Keratinocyte (primary cell): ENCODE measurements at regions not wholly inside any gene's neighbourhood (a gene's known extent, or its start where the extent isn't known, plus 50 kb on each side); places are given as distances from the start of the nearest gene placed in this dataset.

ENCODE experiments used
- DNase-seq: peaks from one replicate; pipeline ENCODE4 v3.0.0-alpha.2; 2011; ENCODE audit warnings: low read depth, missing footprints, low spot score
- FAIRE-seq: peaks from 2 replicates; lab custom pipeline; 2011; peaks lifted over from hg19 to GRCh38; lab: Jason Lieb, UNC
- H2AFZ ChIP-seq: 2 replicates; pipeline ENCODE4 v1.6.0; 2012; ENCODE audit warnings: low read length, control low read depth, inconsistent platforms; ENCODE audit not compliant: control insufficient read depth
- H3K27ac ChIP-seq: 2 replicates; pipeline ENCODE4 v1.5.1; 2011; ENCODE audit warnings: low read length; ENCODE audit not compliant: control insufficient read depth, insufficient read depth
- H3K27me3 ChIP-seq: 3 replicates; pipeline ENCODE4 v1.6.0; 2011; ENCODE audit warnings: low read length; ENCODE audit not compliant: control insufficient read depth, insufficient read depth; ENCODE audit errors: extremely low read depth
- H3K36me3 ChIP-seq, 2 experiments: 2 replicates in 1 of 2; 3 replicates in 1 of 2; pipeline ENCODE4 v1.5.1; 2011; ENCODE audit warnings: low read length in 2 of 2, mild to moderate bottlenecking in 1 of 2; ENCODE audit not compliant: control insufficient read depth in 2 of 2, insufficient read depth in 2 of 2; ENCODE audit errors: extremely low read depth in 1 of 2
- H3K4me1 ChIP-seq: 3 replicates; pipeline ENCODE4 v1.5.1; 2011; ENCODE audit warnings: low read length; ENCODE audit not compliant: control insufficient read depth, insufficient read depth; ENCODE audit errors: extremely low read depth
- H3K4me2 ChIP-seq: 3 replicates; pipeline ENCODE4 v1.6.0; 2011; ENCODE audit warnings: low read depth, low read length; ENCODE audit not compliant: control insufficient read depth, insufficient read depth; ENCODE audit errors: extremely low read depth
- H3K4me3 ChIP-seq, 3 experiments: fragments of 200-600 bp in 1 of 3; sonication (generic) in 1 of 3; 2 replicates in 2 of 3; 3 replicates in 1 of 3; pipeline ENCODE4 v1.5.1; 2011 to 2016; ENCODE audit warnings: low read length in 3 of 3, mild to moderate bottlenecking in 3 of 3, control low read depth in 2 of 3, inconsistent platforms in 1 of 3, low read depth in 1 of 3, mixed read lengths in 1 of 3, mixed run types in 1 of 3, moderate library complexity in 1 of 3; ENCODE audit not compliant: control insufficient read depth in 2 of 3, insufficient read depth in 2 of 3; ENCODE audit errors: extremely low read depth in 1 of 3
- H3K79me2 ChIP-seq: 2 replicates; pipeline ENCODE4 v1.6.0; 2012; ENCODE audit warnings: low read length; ENCODE audit not compliant: control insufficient read depth, insufficient read depth
- H3K9ac ChIP-seq: 3 replicates; pipeline ENCODE4 v1.6.0; 2011; ENCODE audit warnings: low read length; ENCODE audit not compliant: control insufficient read depth, insufficient read depth; ENCODE audit errors: extremely low read depth
- H3K9me1 ChIP-seq: 3 replicates; pipeline ENCODE4 v1.6.0; 2011; ENCODE audit warnings: low read length; ENCODE audit not compliant: control insufficient read depth, insufficient read depth; ENCODE audit errors: extremely low read depth
- H3K9me3 ChIP-seq: 2 replicates; pipeline ENCODE4 v1.5.1; 2012; ENCODE audit warnings: low read depth, low read length; ENCODE audit not compliant: control insufficient read depth
- H4K20me1 ChIP-seq: 3 replicates; pipeline ENCODE4 v1.6.0; 2011; ENCODE audit warnings: low read length; ENCODE audit not compliant: control insufficient read depth, insufficient read depth; ENCODE audit errors: extremely low read depth
- CTCF ChIP-seq, 3 experiments: IDR thresholded peaks in 1 of 3; conservative IDR thresholded peaks in 1 of 3; optimal IDR thresholded peaks in 1 of 3; 2 replicates in 2 of 3; 3 replicates in 1 of 3; pipeline versions ENCODE3 to v1.5.1; 2011; ENCODE audit warnings: low read length in 3 of 3, mild to moderate bottlenecking in 3 of 3, moderate library complexity in 2 of 3, control low read depth in 1 of 3, inconsistent platforms in 1 of 3; ENCODE audit not compliant: insufficient read depth in 2 of 3; ENCODE audit errors: extremely low read depth in 1 of 3
- EZH2 ChIP-seq: IDR thresholded peaks from one replicate; pipeline ENCODE4 v1.6.1; 2012; ENCODE audit warnings: inconsistent platforms, mild to moderate bottlenecking, low read length, moderate library complexity
- dilution Hi-C: fragments of 300-500 bp; cut with MboI; formaldehyde crosslinking; loops from one replicate; pipeline ENCODE4 v1.7.0; 2020; ENCODE audit warnings: low sequenced_read_pairs; ENCODE audit not compliant: extremely low pct_ligation_motif_present

GRCh38 chr3:178259703-178260102, 276.5 kb upstream of the KCNMB2 start:
- H3K9me1 ChIP-seq = no peaks in the 10 kb centered on the region
- no peaks in the 10 kb centered on the region for H3K4me1 ChIP-seq
- no peak overlapping the region for H2AFZ ChIP-seq
- H3K27me3 ChIP-seq = no peaks in the 10 kb centered on the region
- no peak for FAIRE-seq
- H3K4me3 ChIP-seq = no peak overlapping the region
- no peak for DNase-seq
- dilution Hi-C loops = no loop called here
- H3K79me2 ChIP-seq = no peaks in the 10 kb centered on the region
- H3K27ac ChIP-seq = no peak overlapping the region
- no peak for TF ChIP-seq EZH2
- no peak for TF ChIP-seq CTCF (optimal IDR thresholded peaks at IDR 0.05 in 1 of 3, IDR thresholded peaks at IDR 0.05 in 1 of 3, conservative IDR thresholded peaks at IDR 0.05 in 1 of 3; ENCODE audit: extremely low read depth in 1 of 3, insufficient read depth in 2 of 3, low read length in 3 of 3)
- no peaks in the 10 kb centered on the region for H3K9me3 ChIP-seq
- H3K9ac ChIP-seq = no peak overlapping the region
- no peak overlapping the region for H3K4me2 ChIP-seq
- no peaks in the 10 kb centered on the region for H3K36me3 ChIP-seq
- H4K20me1 ChIP-seq = no peaks in the 10 kb centered on the region

- Histone ChIP-seq H3K27ac (no peak overlapping the region), H3K4me1 (no peaks in the 10 kb centered on the region), H3K9me3 (no peaks in the 10 kb centered on the region), H3K9ac (no peak overlapping the region), H3K27me3 (no peaks in the 10 kb centered on the region), H4K20me1 (no peaks in the 10 kb centered on the region), H2AFZ (peak overlapping the region; percentile 33), H3K9me1 (no peaks in the 10 kb centered on the region), H3K36me3 (no peaks in the 10 kb centered on the region), H3K4me2 (no peak overlapping the region), H3K4me3 (no peak overlapping the region), H3K79me2 (no peaks in the 10 kb centered on the region)
- FAIRE-seq (no peak), DNase-seq (no peak)
- dilution Hi-C loops = no loop called here
- TF ChIP-seq EZH2 (no peak), CTCF (optimal IDR thresholded peaks at IDR 0.05 in 1 of 3, IDR thresholded peaks at IDR 0.05 in 1 of 3, conservative IDR thresholded peaks at IDR 0.05 in 1 of 3; ENCODE audit: extremely low read depth in 1 of 3, insufficient read depth in 2 of 3, low read length in 3 of 3) (no peak)
Measured at GRCh38 chr3:178260887-178261565, 275.2 kb upstream of the KCNMB2 start.
